Chondrocyte (in vitro differentiated cells): ENCODE measurements at regions not wholly inside any gene's neighbourhood (a gene's known extent, or its start where the extent isn't known, plus 50 kb on each side); places are given as distances from the start of the nearest gene placed in this dataset.

Experiments
- DNase-seq: peaks from one replicate; pipeline ENCODE4 v3.0.0; 2021; ENCODE audit warnings: mixed read lengths, low spot score
- H3K27ac Mint-ChIP-seq: one replicate; pipeline ENCODE4 v1.8.0; 2021; ENCODE audit warnings: mild to moderate bottlenecking, moderate library complexity, mixed read lengths; ENCODE audit not compliant: unreplicated experiment
- H3K27me3 Mint-ChIP-seq: 2 replicates; pipeline ENCODE4 v1.8.0; 2021; ENCODE audit warnings: low read depth, mixed read lengths
- H3K36me3 Mint-ChIP-seq: 2 replicates; pipeline ENCODE4 v1.8.0; 2021; ENCODE audit warnings: low read depth, mixed read lengths
- H3K4me1 Mint-ChIP-seq: 2 replicates; pipeline ENCODE4 v1.8.0; 2021; ENCODE audit warnings: low read depth, mild to moderate bottlenecking, mixed read lengths
- H3K4me3 Mint-ChIP-seq: one replicate; pipeline ENCODE4 v1.8.0; 2021; ENCODE audit warnings: mild to moderate bottlenecking, moderate library complexity, mixed read lengths; ENCODE audit not compliant: unreplicated experiment
- H3K9me3 Mint-ChIP-seq: 2 replicates; pipeline ENCODE4 v1.8.0; 2021; ENCODE audit warnings: low read depth, mixed read lengths
- CTCF ChIP-seq: fragments of 200-600 bp; sonication (generic); IDR thresholded peaks from 2 replicates; pipeline ENCODE4 v1.5.0; 2021; ENCODE audit warnings: antibody characterized with exemption, mild to moderate bottlenecking, moderate library complexity

GRCh38 chr10:110401401-110402076 is 96.2 kb upstream of the DUSP5 start:
- peaks cover 2% of the 10 kb centered on the region for H3K27me3 Mint-ChIP-seq
- H3K4me3 Mint-ChIP-seq = no peak overlapping the region
- no peak for TF ChIP-seq CTCF
- no peaks in the 10 kb centered on the region for H3K9me3 Mint-ChIP-seq
- H3K4me1 Mint-ChIP-seq = peaks cover 29% of the 10 kb centered on the region
- DNase-seq = no peak
- H3K27ac Mint-ChIP-seq = no peak overlapping the region
- H3K36me3 Mint-ChIP-seq = no peaks in the 10 kb centered on the region

GRCh38 chr10:110402077-110402416 is 95.7 kb upstream of the DUSP5 start:
- TF ChIP-seq CTCF = no peak
- H3K27ac Mint-ChIP-seq = no peak overlapping the region
- H3K4me3 Mint-ChIP-seq = no peak overlapping the region
- DNase-seq = no peak
- no peaks in the 10 kb centered on the region for H3K36me3 Mint-ChIP-seq
- H3K4me1 Mint-ChIP-seq = peaks cover 29% of the 10 kb centered on the region
- H3K27me3 Mint-ChIP-seq = peaks cover 2% of the 10 kb centered on the region
- H3K9me3 Mint-ChIP-seq = no peaks in the 10 kb centered on the region

GRCh38 chr10:110403593-110403992 is 94.1 kb upstream of the DUSP5 start:
- Mint-ChIP-seq H3K27ac (no peak overlapping the region), H3K9me3 (no peaks in the 10 kb centered on the region), H3K4me1 (peaks cover 34% of the 10 kb centered on the region), H3K36me3 (no peaks in the 10 kb centered on the region), H3K27me3 (peaks cover 2% of the 10 kb centered on the region), H3K4me3 (no peak overlapping the region)
- no peak for DNase-seq
- TF ChIP-seq CTCF = no peak

- no peak overlapping the region for H3K27ac Mint-ChIP-seq
- no peak for DNase-seq
- no peaks in the 10 kb centered on the region for H3K36me3 Mint-ChIP-seq
- H3K4me1 Mint-ChIP-seq = peaks cover 34% of the 10 kb centered on the region
- no peak for TF ChIP-seq CTCF
- no peaks in the 10 kb centered on the region for H3K9me3 Mint-ChIP-seq
- peaks cover 2% of the 10 kb centered on the region for H3K27me3 Mint-ChIP-seq
- no peak overlapping the region for H3K4me3 Mint-ChIP-seq
These were observed 93.3 kb upstream of the DUSP5 start for GRCh38 chr10:110404413-110404812.

- Mint-ChIP-seq H3K27ac (no peak overlapping the region), H3K4me1 (peaks cover 34% of the 10 kb centered on the region), H3K36me3 (no peaks in the 10 kb centered on the region), H3K27me3 (peaks cover 2% of the 10 kb centered on the region), H3K9me3 (no peaks in the 10 kb centered on the region), H3K4me3 (no peak overlapping the region)
- DNase-seq = no peak
- no peak for TF ChIP-seq CTCF
These were observed 92.9 kb upstream of the DUSP5 start for GRCh38 chr10:110404825-110405224.
